HFFc6 (cell line): ENCODE measurements at regions not wholly inside any gene's neighbourhood (a gene's known extent, or its start where the extent isn't known, plus 50 kb on each side); places are given as distances from the start of the nearest gene placed in this dataset.

Experiments
- DNase-seq: peaks from one replicate; pipeline ENCODE4 v3.0.0-alpha.2; 2018
- H3K27ac Mint-ChIP-seq: 2 replicates; pipeline ENCODE4 v1.8.0; 2020; ENCODE audit warnings: mild to moderate bottlenecking, mixed read lengths
- H3K27me3 Mint-ChIP-seq: 2 replicates; pipeline ENCODE4 v1.8.0; 2021; ENCODE audit warnings: mild to moderate bottlenecking, moderate library complexity, mixed read lengths; ENCODE audit not compliant: insufficient read depth
- H3K36me3 Mint-ChIP-seq: 2 replicates; pipeline ENCODE4 v1.8.0; 2021; ENCODE audit warnings: low read depth, mixed read lengths
- H3K4me1 Mint-ChIP-seq: 2 replicates; pipeline ENCODE4 v1.8.0; 2020; ENCODE audit warnings: low read depth, mixed read lengths
- H3K4me3 Mint-ChIP-seq: 2 replicates; pipeline ENCODE4 v1.8.0; 2020; ENCODE audit warnings: mild to moderate bottlenecking, moderate library complexity, mixed read lengths
- H3K9me3 Mint-ChIP-seq: 2 replicates; pipeline ENCODE4 v1.8.0; 2020; ENCODE audit warnings: mild to moderate bottlenecking, mixed read lengths
- TF ChIP-seq, protein P1 (sequence below): fragments of 200-600 bp; sonication (generic); IDR thresholded peaks from 2 replicates; pipeline ENCODE4 v1.5.0; 2021; ENCODE audit warnings: antibody characterized with exemption, mild to moderate bottlenecking

DNA sequence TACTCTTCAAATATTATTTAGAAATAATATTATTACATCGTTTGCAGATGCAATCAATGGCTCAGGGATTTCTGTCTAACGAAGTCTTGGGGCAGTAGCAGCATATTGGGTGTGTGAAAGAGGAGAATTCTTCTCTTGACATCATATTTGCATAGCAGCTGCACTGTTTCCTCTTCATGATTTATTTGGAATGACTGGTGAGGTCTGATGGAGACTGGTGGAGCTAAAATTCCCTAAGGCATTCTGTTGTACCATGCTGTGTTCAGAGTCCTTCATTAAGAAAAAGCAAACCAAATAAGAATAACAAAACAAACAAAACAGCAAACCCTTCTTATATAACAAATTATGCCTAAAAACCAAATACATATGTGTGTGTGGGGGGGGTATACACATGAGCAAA is 177.6 kb downstream of the DIRAS2 start:
- peaks cover 2% of the 10 kb centered on the region; the same call in 1 of the 2 replicates for H3K27me3 Mint-ChIP-seq
- H3K4me1 Mint-ChIP-seq, result no peaks in the 10 kb centered on the region
- H3K9me3 Mint-ChIP-seq, result peaks cover 45% of the 10 kb centered on the region
- no peaks in the 10 kb centered on the region for H3K36me3 Mint-ChIP-seq
- no peak overlapping the region for H3K4me3 Mint-ChIP-seq
- H3K27ac Mint-ChIP-seq, result no peak overlapping the region
- TF ChIP-seq, protein P1, sequence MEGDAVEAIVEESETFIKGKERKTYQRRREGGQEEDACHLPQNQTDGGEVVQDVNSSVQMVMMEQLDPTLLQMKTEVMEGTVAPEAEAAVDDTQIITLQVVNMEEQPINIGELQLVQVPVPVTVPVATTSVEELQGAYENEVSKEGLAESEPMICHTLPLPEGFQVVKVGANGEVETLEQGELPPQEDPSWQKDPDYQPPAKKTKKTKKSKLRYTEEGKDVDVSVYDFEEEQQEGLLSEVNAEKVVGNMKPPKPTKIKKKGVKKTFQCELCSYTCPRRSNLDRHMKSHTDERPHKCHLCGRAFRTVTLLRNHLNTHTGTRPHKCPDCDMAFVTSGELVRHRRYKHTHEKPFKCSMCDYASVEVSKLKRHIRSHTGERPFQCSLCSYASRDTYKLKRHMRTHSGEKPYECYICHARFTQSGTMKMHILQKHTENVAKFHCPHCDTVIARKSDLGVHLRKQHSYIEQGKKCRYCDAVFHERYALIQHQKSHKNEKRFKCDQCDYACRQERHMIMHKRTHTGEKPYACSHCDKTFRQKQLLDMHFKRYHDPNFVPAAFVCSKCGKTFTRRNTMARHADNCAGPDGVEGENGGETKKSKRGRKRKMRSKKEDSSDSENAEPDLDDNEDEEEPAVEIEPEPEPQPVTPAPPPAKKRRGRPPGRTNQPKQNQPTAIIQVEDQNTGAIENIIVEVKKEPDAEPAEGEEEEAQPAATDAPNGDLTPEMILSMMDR, result no peak
- DNase-seq, result no peak

DNA sequence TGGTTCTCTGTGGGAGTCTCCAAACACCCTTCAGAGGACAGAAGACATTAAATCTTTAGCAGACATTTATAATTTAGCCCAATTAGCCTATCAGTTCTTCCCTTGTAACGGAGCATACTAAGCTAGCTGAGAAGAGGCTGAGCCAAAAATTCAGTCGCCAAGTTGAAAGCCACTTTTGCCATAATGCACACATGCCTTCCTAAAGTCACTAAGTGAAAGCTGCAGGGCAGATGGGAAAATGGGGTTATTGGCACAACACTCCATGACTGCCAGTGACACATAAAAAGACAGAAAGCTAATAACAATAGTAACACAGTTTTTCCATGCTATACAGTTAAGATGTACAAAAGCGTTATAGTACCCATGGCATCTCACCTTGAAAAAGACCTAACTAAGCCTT is 176.2 kb downstream of the DIRAS2 start:
- H3K4me3 Mint-ChIP-seq, result no peak overlapping the region
- H3K27ac Mint-ChIP-seq, result no peak overlapping the region
- H3K4me1 Mint-ChIP-seq, result no peaks in the 10 kb centered on the region
- peaks cover 55% of the 10 kb centered on the region for H3K9me3 Mint-ChIP-seq
- peaks cover 3% of the 10 kb centered on the region; the same call in 1 of the 2 replicates for H3K27me3 Mint-ChIP-seq
- no peaks in the 10 kb centered on the region for H3K36me3 Mint-ChIP-seq
- TF ChIP-seq, protein P1, result no peak
- no peak for DNase-seq

DNA sequence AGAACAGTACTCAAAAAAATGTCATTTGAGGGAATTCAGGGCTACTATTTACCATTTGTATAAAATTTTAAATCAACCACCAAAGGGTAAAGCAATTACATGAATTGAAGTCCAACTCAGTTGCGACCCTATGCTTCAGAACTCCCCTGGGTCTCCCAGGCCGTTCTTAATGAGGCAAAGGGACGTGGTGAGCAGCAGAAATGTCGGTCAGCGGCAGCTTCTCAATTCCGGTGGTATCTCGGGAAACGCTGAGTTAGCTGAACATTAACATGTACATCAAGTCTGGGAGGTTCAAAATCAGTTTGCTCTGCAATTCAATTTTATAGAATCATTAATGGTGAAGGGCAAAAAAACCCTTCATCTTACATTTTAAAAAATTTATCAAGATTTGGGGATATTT is 173.2 kb downstream of the DIRAS2 start:
- H3K27ac Mint-ChIP-seq, result no peak overlapping the region
- no peak for DNase-seq
- TF ChIP-seq, protein P1, result no peak
- no peaks in the 10 kb centered on the region for H3K36me3 Mint-ChIP-seq
- no peak overlapping the region for H3K4me3 Mint-ChIP-seq
- H3K27me3 Mint-ChIP-seq, result peaks cover 3% of the 10 kb centered on the region; the same call in 1 of the 2 replicates
- no peaks in the 10 kb centered on the region for H3K4me1 Mint-ChIP-seq
- H3K9me3 Mint-ChIP-seq, result peaks cover 56% of the 10 kb centered on the region

DNA sequence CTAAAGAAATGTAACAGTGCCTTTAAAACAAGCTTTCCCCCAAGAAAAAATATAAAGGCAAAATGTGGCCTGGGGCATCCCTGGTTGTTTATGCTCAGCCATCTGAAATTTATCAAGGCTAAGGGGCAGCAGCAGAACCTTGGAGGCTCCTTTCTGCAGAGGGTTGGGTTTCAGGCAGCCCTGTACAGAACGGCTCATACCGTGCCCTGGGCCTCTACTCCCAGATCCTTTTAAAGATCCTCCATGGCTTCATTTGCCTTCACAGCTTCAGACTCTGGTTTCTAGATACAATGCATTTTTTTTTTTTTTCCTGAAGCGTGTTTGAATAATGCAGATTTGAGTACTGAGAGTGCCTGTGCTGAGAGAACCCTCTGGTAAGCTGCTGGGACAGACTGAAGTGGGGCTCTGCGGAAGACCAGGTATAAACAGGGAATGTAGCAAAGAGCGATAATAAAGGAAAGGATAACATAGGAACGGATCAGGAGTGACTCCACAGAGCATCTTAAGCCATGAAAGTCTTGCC is 172.7 kb downstream of the DIRAS2 start:
- no peak for DNase-seq
- Mint-ChIP-seq H3K9me3 (peaks cover 52% of the 10 kb centered on the region), H3K4me1 (no peaks in the 10 kb centered on the region), H3K27me3 (peaks cover 3% of the 10 kb centered on the region; the same call in 1 of the 2 replicates), H3K36me3 (no peaks in the 10 kb centered on the region), H3K4me3 (no peak overlapping the region), H3K27ac (no peak overlapping the region)
- TF ChIP-seq, protein P1, result no peak

DNA sequence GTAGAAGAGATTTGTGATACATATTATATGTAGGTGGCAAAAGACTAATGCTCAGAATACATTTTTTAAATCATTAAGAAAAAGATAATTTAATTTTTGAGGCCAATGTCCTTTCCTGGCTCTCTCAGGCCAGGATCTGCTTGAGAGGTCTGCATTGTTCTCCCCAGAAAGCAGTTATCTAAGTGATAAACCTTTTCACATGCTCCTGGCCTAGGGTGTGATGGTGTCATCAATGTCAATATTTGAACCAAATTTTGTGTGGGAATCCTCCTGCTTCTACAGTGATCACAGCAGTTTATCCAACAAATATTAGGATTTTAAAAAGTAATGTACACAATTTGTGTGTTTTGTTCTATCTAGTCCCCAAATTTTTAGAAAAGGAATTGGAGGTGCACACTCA is 166.6 kb downstream of the DIRAS2 start:
- no peak overlapping the region for H3K27ac Mint-ChIP-seq
- H3K27me3 Mint-ChIP-seq, result peaks cover under 1% of the 10 kb centered on the region; the same call in 1 of the 2 replicates
- H3K36me3 Mint-ChIP-seq, result no peaks in the 10 kb centered on the region
- no peak for DNase-seq
- TF ChIP-seq, protein P1, result no peak
- H3K9me3 Mint-ChIP-seq, result peaks cover 58% of the 10 kb centered on the region
- no peaks in the 10 kb centered on the region for H3K4me1 Mint-ChIP-seq
- H3K4me3 Mint-ChIP-seq, result no peak overlapping the region

DNA sequence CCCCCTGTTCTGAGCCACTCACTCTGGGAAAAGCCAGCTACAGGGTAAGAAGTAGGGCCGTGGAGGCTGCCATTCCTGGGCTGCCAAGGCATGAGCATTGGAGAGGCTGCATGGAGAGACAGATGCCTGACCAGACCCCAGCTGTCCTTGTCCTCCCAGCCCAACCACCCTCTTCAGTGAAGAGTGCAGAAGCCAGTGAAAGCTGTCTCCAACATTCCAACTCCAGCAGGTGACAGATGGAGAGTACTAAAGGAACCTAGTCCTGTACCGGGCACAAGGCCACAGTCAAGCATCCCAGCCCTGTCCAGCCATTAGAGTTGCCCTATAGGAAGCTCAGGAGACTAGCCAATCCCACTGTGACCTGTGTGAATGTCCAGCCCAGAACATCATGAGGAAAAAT is 165.1 kb downstream of the DIRAS2 start:
- H3K4me1 Mint-ChIP-seq, result no peaks in the 10 kb centered on the region
- no peaks in the 10 kb centered on the region for H3K36me3 Mint-ChIP-seq
- no peak for DNase-seq
- H3K27ac Mint-ChIP-seq, result no peak overlapping the region
- peaks cover 44% of the 10 kb centered on the region for H3K9me3 Mint-ChIP-seq
- TF ChIP-seq, protein P1, result no peak
- no peaks in the 10 kb centered on the region; the same call in 1 of the 2 replicates for H3K27me3 Mint-ChIP-seq
- no peak overlapping the region for H3K4me3 Mint-ChIP-seq
